HepG2 (cell line): ENCODE measurements at regions not wholly inside any gene's neighbourhood (a gene's known extent, or its start where the extent isn't known, plus 50 kb on each side); places are given as distances from the start of the nearest gene placed in this dataset.

Experiments used
- ATAC-seq: fragments of 200-7000 bp; cut with Tn5 transposase; 3 replicates; pipeline ENCODE4 v1.9.1; 2020; ENCODE audit warnings: mild to moderate bottlenecking, moderate library complexity
- BruUV-seq: library from RNA; stranded (reverse); fragments of 400-500 nt; replicated peaks from 2 replicates; lab custom pipeline; 2021; lab: Mats Ljungman, UMichigan
- CTCF ChIA-PET: fragments of 300-600 bp; formaldehyde crosslinking; extraction: SDS; loops from one replicate; lab custom pipeline; 2021; ENCODE audit warnings: low total read pairs, inconsistent platforms, low intra/inter-chr PET ratio; lab: Yijun Ruan, JAX
- POLR2A ChIA-PET: fragments of 350-600 bp; sonication (Branson Sonifier 250); formaldehyde crosslinking; loops from one replicate; lab custom pipeline; 2020; ENCODE audit warnings: antibody characterized with exemption, inconsistent platforms; lab: Yijun Ruan, JAX
- DNase-seq: peaks from one replicate; pipeline ENCODE4 v3.0.0-alpha.2; 2015; ENCODE audit warnings: low spot score
- FAIRE-seq: peaks from 3 replicates; lab custom pipeline; 2011; peaks lifted over from hg19 to GRCh38; lab: Jason Lieb, UNC
- H2AFZ ChIP-seq: one replicate; pipeline ENCODE4 v1.6.1; 2011; ENCODE audit warnings: low read length, inconsistent platforms
- H3K27ac ChIP-seq: fragments of 300-600 bp; 3 replicates; pipeline ENCODE4 v1.8.0; 2011; ENCODE audit warnings: mixed run types, mild to moderate bottlenecking, mixed read lengths, low read length, inconsistent platforms; ENCODE audit not compliant: insufficient read depth; ENCODE audit errors: extremely low read length
- H3K27me3 ChIP-seq, 2 experiments: fragments of 200-600 bp in 1 of 2; 2 replicates in 1 of 2; 3 replicates in 1 of 2; pipeline versions ENCODE4 v1.6.0 to v1.8.0; 2011; ENCODE audit warnings: low read length in 2 of 2, mild to moderate bottlenecking in 2 of 2, moderate library complexity in 2 of 2, inconsistent platforms in 1 of 2; ENCODE audit not compliant: insufficient read depth in 2 of 2, control insufficient read depth in 1 of 2
- H3K36me3 ChIP-seq, 2 experiments: fragments of 200-600 bp in 1 of 2; replicated peaks in 1 of 2; 2 replicates in 1 of 2; 3 replicates in 1 of 2; pipeline versions ENCODE4 v1.5.1 to v1.8.0; 2011; ENCODE audit warnings: low read length in 2 of 2, inconsistent platforms in 1 of 2; ENCODE audit not compliant: insufficient read depth in 2 of 2, control insufficient read depth in 1 of 2
- H3K4me1 ChIP-seq: 2 replicates; pipeline ENCODE4 v1.5.1; 2012; ENCODE audit warnings: low read length, inconsistent platforms; ENCODE audit not compliant: insufficient read depth
- H3K4me2 ChIP-seq: 2 replicates; pipeline ENCODE4 v1.6.0; 2011; ENCODE audit warnings: low read depth, low read length, inconsistent platforms
- H3K4me3 ChIP-seq, 3 experiments: fragments of 200-600 bp in 1 of 3; sonication (generic), shearing (Covaris generic) in 1 of 3; replicated peaks in 1 of 3; 2 replicates each; pipeline ENCODE4 v1.5.1; 2011 to 2016; ENCODE audit warnings: low read length in 3 of 3, inconsistent platforms in 2 of 3, low read depth in 2 of 3, mild to moderate bottlenecking in 2 of 3, control low read depth in 1 of 3, mixed read lengths in 1 of 3; ENCODE audit not compliant: insufficient read depth in 1 of 3
- H3K79me2 ChIP-seq: one replicate; pipeline ENCODE4 v1.6.1; 2011; ENCODE audit warnings: low read length, inconsistent platforms; ENCODE audit not compliant: insufficient read depth
- H3K9ac ChIP-seq: 2 replicates; pipeline ENCODE4 v1.6.0; 2011; ENCODE audit warnings: mild to moderate bottlenecking, low read depth, low read length, inconsistent platforms; ENCODE audit not compliant: insufficient read depth
- H3K9me3 ChIP-seq: 2 replicates; pipeline ENCODE4 v1.5.1; 2012; ENCODE audit warnings: mild to moderate bottlenecking, low read length
- H4K20me1 ChIP-seq: 2 replicates; pipeline ENCODE4 v1.6.0; 2011; ENCODE audit warnings: inconsistent platforms, mild to moderate bottlenecking, low read length, moderate library complexity; ENCODE audit not compliant: insufficient read depth
- FIP1L1 ChIP-seq: fragments of 200-400 bp; formaldehyde crosslinking; IDR thresholded peaks from 2 replicates; pipeline ENCODE4 v1.6.1; 2018; ENCODE audit warnings: low read depth, mild to moderate bottlenecking, low read length, moderate library complexity, borderline replicate concordance; ENCODE audit not compliant: insufficient read depth
- IRF2 ChIP-seq: IDR thresholded peaks from 2 replicates; pipeline ENCODE4 v1.6.1; 2018; ENCODE audit warnings: missing genetic modification reagents, missing compliant biosample characterization
- JUNB ChIP-seq: sonication (generic); formaldehyde crosslinking; IDR thresholded peaks from 2 replicates; pipeline ENCODE4 v1.8.0; 2022; ENCODE audit warnings: missing genetic modification reagents, mild to moderate bottlenecking, borderline replicate concordance
- KMT2B ChIP-seq: IDR thresholded peaks from 2 replicates; pipeline ENCODE4 v1.6.1; 2016; ENCODE audit warnings: missing genetic modification reagents, missing compliant biosample characterization
- MIER2 ChIP-seq: IDR thresholded peaks from 2 replicates; pipeline ENCODE4 v1.6.1; 2016; ENCODE audit warnings: missing biosample characterization, missing genetic modification reagents
- NFE2L1 ChIP-seq: sonication (generic); formaldehyde crosslinking; IDR thresholded peaks from 2 replicates; pipeline ENCODE4 v1.4.0; 2020; ENCODE audit warnings: missing genetic modification reagents, mild to moderate bottlenecking, borderline replicate concordance
- PHF21A ChIP-seq: sonication (generic); formaldehyde crosslinking; IDR thresholded peaks from 2 replicates; pipeline ENCODE4 v1.5.0; 2020; ENCODE audit warnings: mild to moderate bottlenecking, missing genetic modification reagents
- ZNF674 ChIP-seq: sonication (generic); formaldehyde crosslinking; IDR thresholded peaks from 2 replicates; pipeline ENCODE4 v1.5.0; 2020; ENCODE audit warnings: low read depth, mild to moderate bottlenecking, missing genetic modification reagents
- ZNF788 ChIP-seq: sonication (generic); formaldehyde crosslinking; IDR thresholded peaks from 2 replicates; pipeline ENCODE4 v1.5.0; 2020; ENCODE audit warnings: mild to moderate bottlenecking, missing genetic modification reagents, borderline replicate concordance
- ZNF879 ChIP-seq: sonication (generic); formaldehyde crosslinking; IDR thresholded peaks from 2 replicates; pipeline ENCODE4 v1.8.1; 2023; ENCODE audit warnings: missing genetic modification reagents
- WGBS: methylation state at CpG from one replicate; pipeline ENCODE4 v1.1.6; 2017; ENCODE audit warnings: low lambda C conversion rate; 5-methylcytosine and 5-hydroxymethylcytosine counted together
- in situ Hi-C: cut with HindIII; loops from 2 replicates; pipeline ENCODE4 v1.10.0; 2017; ENCODE audit warnings: low pct_unique_long_range_greater_than_20kb; ENCODE audit not compliant: extremely low pct_ligation_motif_present
- intact Hi-C: fragments of 100-400 bp; cut with micrococcal nuclease; formaldehyde crosslinking; loops from one replicate; pipeline ENCODE4 v1.10.0; 2022; ENCODE audit not compliant: unreplicated experiment
- TF ChIP-seq, protein P1 (sequence below): sonication (generic); formaldehyde crosslinking; conservative IDR thresholded peaks from 2 replicates; pipeline ENCODE4 v1.8.0; 2022; ENCODE audit warnings: low read depth, missing genetic modification reagents
- TF ChIP-seq, protein P2 (sequence below): sonication (generic); formaldehyde crosslinking; IDR thresholded peaks from 2 replicates; pipeline ENCODE4 v1.4.0; 2020; ENCODE audit warnings: missing genetic modification reagents
- TF ChIP-seq, protein P3 (sequence below): sonication (generic); formaldehyde crosslinking; IDR thresholded peaks from 2 replicates; pipeline ENCODE4 v1.5.0; 2020; ENCODE audit warnings: missing genetic modification reagents

DNA sequence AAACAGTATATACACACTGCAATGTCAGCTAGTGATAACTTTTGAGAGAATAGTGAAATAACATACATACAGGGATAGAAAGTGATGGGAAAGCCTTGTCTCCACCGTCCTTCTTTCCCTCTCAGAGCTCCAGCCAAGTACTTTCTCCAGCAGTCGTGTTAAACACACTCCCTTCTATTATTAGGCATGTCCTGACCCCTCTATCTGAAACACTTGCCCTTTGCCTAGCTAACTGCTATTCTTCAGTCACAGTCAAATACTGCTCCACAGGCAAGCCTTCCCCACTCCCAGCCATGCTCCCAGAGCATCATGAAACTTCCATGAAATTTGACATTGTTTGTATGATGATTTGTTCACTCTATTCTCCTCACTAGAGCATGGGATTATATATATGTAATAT lies 291.1 kb downstream of the TRIML1 start:
- Histone ChIP-seq H3K27ac (no peak overlapping the region), H3K79me2 (no peaks in the 10 kb centered on the region), H3K36me3 (no peaks in the 10 kb centered on the region), H3K4me3 (no peak overlapping the region), H3K9me3 (no peaks in the 10 kb centered on the region), H3K27me3 (no peaks in the 10 kb centered on the region), H4K20me1 (no peaks in the 10 kb centered on the region), H3K4me1 (no peaks in the 10 kb centered on the region), H2AFZ (no peak overlapping the region), H3K9ac (no peak overlapping the region), H3K4me2 (no peak overlapping the region)
- CTCF ChIA-PET = no interaction called here
- POLR2A ChIA-PET = no interaction called here
- no peak for FAIRE-seq
- no TSS peak for BruUV-seq
- 11% methylated on average over 2 of the region's 2 CpGs for WGBS
- TF ChIP-seq ZNF879 (CRISPR knock-in tag) (no peak), NFE2L1 (CRISPR knock-in tag) (no peak), IRF2 (CRISPR knock-in tag) (no peak), ZNF788 (CRISPR knock-in tag) (no peak), ZNF674 (CRISPR knock-in tag) (no peak), PHF21A (CRISPR knock-in tag) (no peak), JUNB (CRISPR knock-in tag) (no peak), MIER2 (CRISPR knock-in tag) (no peak), FIP1L1 (no peak), KMT2B (CRISPR knock-in tag) (no peak)
- TF ChIP-seq, protein P1, sequence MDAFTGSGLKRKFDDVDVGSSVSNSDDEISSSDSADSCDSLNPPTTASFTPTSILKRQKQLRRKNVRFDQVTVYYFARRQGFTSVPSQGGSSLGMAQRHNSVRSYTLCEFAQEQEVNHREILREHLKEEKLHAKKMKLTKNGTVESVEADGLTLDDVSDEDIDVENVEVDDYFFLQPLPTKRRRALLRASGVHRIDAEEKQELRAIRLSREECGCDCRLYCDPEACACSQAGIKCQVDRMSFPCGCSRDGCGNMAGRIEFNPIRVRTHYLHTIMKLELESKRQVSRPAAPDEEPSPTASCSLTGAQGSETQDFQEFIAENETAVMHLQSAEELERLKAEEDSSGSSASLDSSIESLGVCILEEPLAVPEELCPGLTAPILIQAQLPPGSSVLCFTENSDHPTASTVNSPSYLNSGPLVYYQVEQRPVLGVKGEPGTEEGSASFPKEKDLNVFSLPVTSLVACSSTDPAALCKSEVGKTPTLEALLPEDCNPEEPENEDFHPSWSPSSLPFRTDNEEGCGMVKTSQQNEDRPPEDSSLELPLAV (CRISPR knock-in tag) = no peak
- TF ChIP-seq, protein P2, sequence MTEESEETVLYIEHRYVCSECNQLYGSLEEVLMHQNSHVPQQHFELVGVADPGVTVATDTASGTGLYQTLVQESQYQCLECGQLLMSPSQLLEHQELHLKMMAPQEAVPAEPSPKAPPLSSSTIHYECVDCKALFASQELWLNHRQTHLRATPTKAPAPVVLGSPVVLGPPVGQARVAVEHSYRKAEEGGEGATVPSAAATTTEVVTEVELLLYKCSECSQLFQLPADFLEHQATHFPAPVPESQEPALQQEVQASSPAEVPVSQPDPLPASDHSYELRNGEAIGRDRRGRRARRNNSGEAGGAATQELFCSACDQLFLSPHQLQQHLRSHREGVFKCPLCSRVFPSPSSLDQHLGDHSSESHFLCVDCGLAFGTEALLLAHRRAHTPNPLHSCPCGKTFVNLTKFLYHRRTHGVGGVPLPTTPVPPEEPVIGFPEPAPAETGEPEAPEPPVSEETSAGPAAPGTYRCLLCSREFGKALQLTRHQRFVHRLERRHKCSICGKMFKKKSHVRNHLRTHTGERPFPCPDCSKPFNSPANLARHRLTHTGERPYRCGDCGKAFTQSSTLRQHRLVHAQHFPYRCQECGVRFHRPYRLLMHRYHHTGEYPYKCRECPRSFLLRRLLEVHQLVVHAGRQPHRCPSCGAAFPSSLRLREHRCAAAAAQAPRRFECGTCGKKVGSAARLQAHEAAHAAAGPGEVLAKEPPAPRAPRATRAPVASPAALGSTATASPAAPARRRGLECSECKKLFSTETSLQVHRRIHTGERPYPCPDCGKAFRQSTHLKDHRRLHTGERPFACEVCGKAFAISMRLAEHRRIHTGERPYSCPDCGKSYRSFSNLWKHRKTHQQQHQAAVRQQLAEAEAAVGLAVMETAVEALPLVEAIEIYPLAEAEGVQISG (CRISPR knock-in tag) = no peak
- TF ChIP-seq, protein P3, sequence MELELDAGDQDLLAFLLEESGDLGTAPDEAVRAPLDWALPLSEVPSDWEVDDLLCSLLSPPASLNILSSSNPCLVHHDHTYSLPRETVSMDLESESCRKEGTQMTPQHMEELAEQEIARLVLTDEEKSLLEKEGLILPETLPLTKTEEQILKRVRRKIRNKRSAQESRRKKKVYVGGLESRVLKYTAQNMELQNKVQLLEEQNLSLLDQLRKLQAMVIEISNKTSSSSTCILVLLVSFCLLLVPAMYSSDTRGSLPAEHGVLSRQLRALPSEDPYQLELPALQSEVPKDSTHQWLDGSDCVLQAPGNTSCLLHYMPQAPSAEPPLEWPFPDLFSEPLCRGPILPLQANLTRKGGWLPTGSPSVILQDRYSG (CRISPR knock-in tag) = no peak
- intact Hi-C loops (loop anchor here (10.0 kb wide), 1 partner anchor 104 kb away; no protein-coding TSS in a partner anchor), in situ Hi-C loops (no loop called here)
- no peak for ATAC-seq
- DNase-seq = no peak
